HG03378 (cell line): ENCODE measurements at regions not wholly inside any gene's neighbourhood (a gene's known extent, or its start where the extent isn't known, plus 50 kb on each side); places are given as distances from the start of the nearest gene placed in this dataset.
"Not testable (repeated sequence)": the region's sequence is repeated elsewhere in the genome, so short reads cannot be mapped to it uniquely, and the experiment has no call there.

Experiments
- ATAC-seq: cut with Tn5 transposase; IDR thresholded peaks from one replicate; pipeline ENCODE4 v1.9.1; 2021; ENCODE audit warnings: mild to moderate bottlenecking, moderate library complexity; ENCODE audit not compliant: unreplicated experiment

DNA sequence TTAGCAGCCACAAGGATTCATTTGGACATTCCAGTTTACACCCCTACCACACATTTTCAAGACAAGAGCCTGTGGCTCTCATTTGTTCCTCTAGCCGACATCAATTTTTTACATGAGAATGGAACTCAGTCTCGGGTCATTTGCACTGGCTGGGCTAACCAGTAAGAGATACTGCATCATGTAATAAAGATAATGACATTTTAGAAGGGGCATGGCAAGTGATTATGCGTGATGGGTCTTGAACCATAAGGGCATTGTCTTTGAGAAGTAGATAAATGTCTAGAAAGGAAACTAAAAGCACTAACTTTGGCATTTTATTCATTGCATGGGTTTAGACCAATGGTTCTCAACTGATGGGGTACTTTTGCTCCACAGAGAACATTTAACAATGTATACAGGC lies 146.0 kb upstream of the GRM7 start:
- ATAC-seq = no peak

DNA sequence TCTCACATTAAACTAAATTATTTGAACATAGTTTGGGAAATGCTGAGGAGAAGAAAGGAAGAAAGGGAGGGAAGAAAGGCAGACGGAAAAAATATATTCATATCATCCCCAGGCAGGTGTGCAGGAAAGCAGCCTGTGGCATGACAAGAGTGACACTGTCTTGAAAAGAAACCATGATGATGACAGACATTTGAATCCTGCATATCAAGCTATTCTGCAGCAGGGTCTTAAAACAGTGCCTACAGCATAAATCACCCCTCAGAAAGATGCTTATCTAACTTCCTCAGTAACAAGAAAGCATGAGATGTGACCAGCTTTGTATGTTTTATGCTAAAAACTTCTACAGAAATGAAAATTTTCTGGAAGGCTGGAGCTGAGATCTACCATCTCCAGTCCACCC lies 144.5 kb upstream of the GRM7 start:
- no peak for ATAC-seq

DNA sequence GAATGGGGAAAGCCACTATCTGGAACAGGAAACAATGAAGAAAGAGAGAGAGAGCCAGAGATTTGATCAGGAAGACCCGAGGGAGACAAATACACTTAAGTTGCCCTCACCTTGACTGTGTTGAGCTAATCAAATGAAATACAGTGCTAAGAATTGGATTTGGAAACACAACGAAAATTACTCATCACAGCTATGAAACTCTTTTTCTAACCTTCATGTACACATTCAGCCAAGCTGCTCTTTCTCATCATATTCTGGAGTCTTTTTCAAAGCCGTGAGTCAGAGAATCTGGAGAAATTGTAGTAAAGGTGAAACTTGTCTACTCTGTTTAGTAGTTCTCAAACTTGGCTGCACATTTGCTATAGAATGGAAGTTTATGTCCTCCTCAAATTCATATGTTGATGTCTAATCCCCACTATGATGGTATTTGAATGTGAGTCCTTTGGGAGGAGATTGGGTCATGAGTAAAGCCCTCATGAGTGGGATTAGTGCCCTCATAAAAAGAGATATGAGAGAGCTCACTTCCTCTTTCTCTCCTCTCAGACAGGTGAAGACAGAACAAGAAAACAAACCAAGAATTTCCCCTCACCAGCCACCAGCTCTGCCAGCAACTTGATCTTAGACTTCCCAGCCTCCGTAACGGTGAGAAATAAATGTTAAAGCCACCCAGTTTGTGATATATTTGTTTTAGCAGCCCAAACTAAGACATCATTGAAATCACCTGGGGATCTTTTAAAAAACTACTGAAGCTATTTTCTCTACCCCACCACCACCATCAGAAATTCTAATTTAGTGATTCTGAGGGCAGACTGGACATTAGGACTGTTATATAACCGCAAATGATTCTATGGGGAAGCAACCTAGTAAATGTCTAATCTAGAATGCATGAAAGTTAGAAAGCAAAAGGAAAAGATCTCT lies 143.6 kb upstream of the GRM7 start:
- peak; percentile 96 for ATAC-seq

DNA sequence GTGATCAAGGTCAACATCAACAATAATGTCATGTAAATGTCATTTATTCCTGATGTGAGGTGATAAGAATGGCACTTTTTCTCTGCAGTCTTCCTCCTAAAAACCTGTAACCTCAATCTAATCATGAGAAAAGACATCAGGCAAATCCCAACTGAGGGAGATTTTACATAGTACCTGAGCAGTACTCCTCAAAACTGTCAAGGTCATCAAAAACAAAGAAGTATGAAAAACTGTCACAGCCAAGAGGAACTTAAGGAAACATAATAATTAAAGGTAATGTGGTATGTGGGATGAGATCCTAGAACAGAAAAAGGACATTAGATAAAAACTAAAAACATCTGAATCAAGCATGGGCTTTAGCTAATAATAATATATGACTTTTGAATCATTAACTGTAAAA lies 140.9 kb upstream of the GRM7 start:
- ATAC-seq = no peak

DNA sequence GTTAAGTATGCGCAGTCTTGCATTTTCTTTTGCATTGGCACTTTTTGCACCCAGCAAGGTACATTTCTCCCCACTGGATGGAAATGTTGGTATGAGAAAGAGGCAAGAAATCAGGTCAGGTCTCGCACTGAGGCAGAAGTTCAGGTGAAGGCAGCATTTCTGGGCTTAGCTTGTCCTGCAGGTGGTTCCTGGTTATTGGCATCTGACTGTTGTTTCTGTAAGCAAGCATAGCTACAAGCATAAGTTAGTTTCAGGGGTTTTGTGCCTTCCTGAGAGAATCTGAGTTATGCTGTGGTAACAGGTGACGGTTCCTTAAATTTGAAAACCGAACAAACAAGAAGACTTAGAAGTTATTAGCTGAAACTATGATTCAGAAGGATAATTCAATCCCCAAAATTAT lies 139.4 kb upstream of the GRM7 start:
- no peak for ATAC-seq

DNA sequence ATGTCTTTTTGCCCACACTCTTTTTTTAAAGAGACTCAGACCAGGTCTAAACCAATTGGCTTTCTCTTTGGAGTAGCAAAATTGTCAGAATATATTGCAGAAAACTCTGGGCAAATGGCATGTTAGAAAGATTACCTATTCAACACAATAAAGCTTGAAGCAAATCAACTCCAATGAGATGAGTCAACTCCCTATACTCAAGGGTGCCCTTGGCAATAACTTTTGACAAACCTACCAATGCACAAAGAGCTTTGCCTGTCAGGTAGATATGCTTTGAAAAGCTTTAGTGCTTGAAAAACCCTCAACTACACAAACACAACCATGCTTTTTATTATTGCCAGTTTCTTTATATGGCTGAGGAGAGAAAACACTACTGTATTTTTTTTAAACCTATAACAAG lies 137.7 kb upstream of the GRM7 start:
- ATAC-seq = no peak

DNA sequence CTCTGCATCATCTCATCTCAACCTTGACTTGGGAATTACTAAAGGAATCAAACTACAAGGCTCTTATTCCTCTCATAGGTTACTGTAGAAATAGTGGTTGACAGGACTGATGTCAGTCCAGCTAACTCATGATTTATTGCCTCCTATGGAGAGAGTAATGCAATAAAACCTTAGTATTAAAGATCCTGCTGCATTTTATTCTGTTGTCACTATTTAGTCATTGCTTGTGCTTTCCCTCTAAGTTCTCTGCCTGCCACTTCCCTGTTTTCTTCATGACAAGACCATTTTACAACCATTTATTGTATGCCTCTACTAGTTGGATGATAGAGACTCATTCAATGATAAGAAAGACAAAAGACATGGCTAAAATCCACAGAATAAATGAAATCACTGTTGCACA lies 134.1 kb upstream of the GRM7 start:
- no peak for ATAC-seq

DNA sequence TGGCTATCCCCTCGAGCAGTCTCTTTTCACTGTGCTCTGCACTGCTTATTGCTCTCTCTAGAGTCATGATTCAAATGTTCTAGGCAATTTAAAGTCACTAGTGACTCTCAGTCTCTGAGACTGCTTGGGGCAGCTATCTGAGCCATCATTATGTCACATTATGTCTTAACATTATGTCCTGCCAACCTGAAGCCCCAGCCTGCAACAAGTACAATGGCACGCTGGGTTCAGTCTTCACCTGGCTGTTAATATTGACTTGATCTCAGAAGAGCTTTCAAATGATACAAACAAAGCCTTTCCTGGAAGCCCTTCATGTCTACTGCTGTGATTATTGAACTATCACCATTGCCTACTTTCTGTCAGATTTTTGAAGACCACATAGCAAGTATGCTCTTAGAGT lies 128.1 kb upstream of the GRM7 start:
- ATAC-seq = no peak

DNA sequence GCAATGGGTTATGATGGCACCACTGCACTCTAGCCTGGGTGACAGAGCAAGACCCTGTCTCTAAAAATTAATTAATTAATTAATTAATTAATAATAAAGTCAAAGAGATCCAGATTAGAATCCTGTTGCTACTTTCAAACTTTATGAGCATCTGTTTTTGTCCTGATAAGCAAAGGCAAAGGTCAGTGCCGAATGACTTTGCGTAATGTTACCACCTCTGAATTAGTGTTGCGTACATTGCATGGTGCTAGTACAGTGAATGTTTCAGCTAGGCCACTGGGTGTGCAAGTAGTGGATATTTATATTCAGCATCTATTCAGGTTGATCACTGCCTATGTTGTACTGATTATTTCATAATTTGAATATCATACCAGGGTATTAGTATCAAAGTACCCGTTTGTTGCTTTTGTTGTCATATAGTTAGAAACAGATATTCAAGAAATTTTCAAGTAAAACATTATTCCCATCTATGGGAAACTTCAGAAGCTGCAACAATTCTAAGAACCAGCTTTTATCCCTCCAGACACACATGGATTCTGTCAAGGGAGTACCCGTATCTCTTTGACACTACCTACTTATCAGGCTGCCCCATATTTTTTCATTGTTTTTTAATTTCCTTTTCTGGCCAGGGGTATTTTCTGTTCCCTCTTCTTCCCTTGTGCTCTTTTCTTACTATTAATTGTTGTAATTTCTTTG lies 127.1 kb upstream of the GRM7 start:
- ATAC-seq = no peak

DNA sequence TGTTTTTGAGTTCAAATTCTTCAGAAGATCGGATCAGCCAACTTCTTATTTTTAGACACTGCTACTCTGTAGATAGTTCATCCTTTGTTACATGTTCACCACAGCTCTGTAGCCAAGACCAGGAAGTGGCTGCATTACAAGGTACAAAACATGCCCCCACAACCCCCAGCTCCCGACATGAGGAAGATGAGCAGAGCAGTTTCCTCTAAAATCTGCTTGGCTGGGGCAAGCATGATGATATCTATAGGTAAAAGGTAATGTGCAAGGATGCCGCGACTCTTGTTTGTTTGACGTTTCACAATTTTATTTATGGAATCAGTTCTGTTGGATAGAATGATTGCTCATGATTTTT lies 126.5 kb upstream of the GRM7 start:
- ATAC-seq = no peak

DNA sequence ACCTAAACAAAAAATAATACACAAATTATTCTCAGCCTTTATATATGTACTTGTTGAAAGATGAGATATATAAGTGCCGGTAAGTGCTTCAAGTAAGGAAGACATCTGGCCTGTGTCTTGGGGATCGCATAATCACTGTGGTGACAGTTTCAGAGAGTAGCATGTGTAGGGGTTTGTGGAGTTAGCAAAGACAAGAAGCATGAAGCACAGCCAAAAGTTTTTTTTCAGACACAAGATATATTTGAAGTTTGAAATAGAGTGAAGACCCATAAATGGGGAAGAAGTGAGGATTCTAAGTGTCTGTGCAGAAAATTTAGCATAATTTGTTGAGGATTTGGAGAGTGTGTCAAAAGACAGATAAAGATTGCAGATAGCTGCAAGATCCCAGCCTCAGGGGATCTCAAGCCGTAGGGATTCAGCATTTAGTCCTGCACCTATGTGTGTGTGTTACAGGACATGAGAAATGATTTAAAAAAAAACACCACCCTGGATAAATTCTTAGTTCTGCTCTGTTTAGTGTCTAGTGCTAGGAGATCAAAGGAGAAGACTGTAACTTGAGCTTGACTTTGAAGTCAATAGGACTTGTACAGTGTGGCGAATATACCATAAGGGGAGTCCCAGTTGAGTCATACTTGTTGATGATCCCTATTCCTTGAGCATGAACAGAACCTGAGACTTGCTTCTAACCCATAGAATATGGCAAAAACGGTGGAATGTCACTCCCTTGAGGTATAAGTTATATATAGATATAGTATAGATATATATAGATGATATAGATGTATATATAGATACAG lies 123.9 kb upstream of the GRM7 start:
- ATAC-seq = no peak

DNA sequence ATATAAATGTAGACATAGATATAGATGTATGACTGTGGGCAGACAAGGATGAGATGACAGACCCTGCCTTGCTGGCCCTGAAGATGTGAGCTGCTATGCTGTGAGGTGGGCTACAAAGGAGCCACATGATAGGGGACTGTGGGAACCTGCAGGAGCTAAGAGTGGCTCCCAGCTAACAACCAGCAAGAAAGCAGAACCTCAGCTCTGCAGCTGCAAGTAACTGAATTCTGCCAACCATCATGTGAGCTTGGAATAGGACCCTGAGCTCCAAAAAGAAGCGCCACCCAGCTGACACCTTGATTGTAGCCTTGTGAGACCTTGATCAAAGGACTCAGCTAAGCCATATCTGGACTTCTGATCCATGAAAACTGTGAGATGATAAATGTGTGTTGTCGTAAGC lies 123.3 kb upstream of the GRM7 start:
- no peak for ATAC-seq

DNA sequence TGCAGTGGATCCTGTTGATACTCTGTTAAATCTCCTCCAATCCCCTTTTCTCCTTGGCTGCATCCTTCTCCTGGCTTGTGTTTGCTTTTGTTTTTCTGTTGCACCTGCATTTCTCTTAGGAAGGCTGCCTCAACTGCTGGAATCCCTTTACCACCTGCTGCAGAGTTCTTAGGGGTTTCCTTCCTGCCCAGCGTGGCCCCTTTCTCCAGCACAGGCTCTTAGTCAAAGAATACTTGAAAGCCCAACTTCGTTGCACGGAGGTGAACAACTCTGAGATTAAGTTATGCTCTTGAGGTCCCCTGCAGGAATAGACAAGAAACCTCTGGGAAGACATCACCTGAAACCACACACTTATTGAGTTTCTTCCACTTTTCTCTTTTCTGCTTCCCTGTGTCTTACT lies 121.6 kb upstream of the GRM7 start:
- no peak for ATAC-seq

DNA sequence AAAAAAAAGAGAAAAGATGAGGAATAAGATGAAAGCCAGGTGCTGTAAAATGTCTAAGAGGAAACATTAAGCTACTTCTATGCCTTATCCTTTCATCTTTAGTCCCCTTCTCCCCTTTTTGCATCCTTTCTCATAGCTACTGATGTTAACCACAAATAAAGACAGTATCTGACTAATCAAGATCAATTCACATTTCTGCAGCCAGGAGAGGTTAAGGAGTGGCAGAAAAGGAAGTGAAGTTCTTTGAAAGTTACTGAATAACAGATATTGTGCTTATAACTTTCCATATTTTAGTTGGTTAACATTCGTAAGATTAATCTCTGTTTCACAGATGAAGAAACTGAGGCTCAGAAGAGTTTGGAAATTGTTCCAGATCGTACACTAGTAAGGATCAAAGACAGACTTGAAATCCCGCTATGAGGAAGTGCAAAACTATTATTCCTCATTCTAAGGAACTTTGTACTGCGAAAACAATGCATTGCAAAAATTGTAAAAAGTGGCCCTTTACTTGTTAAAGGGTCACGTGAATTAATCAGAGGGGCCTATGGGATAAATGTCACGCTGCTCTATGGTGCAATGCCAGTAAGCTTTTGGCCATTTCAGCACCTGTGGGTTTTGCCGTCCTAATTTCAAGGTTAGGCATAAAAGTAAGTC lies 117.7 kb upstream of the GRM7 start:
- ATAC-seq = no peak

DNA sequence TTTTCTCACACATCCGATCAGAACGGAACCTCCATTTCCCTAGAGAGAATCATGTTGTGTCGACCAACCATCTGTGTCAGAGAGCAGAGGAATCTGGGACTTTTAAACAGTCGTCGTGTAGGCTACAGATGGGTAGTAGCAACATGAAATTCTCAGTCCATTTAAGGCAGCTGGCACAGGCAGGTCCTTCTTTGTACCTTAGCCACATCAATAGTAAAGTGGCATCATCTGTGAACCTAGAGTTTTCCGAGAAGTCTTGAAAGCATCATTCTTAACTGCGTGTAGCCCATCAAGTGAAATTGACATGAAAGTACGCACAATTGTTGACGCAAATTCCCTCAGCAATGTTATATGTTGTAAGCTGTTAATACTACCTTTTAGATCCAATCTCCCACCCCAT lies 114.5 kb upstream of the GRM7 start:
- no peak for ATAC-seq

DNA sequence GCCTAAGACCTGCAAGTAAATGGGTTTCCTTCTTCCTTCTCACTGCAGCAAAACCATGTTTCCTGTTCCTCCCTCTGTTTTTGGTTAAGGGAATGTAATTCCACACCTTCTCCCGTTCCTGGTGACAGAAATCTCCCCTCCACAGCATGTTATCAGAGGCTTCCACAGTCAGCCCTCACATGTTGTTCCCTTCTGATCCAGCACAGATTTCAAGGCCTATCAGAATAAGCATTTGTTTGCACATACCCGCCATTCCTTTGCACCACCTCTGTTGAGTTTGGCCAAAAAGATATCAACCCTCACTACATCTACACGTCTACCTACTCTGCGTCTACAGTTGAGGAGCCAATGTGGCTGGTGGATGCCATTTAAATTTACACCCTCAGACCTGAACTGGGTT lies 113.9 kb upstream of the GRM7 start:
- ATAC-seq = no peak

DNA sequence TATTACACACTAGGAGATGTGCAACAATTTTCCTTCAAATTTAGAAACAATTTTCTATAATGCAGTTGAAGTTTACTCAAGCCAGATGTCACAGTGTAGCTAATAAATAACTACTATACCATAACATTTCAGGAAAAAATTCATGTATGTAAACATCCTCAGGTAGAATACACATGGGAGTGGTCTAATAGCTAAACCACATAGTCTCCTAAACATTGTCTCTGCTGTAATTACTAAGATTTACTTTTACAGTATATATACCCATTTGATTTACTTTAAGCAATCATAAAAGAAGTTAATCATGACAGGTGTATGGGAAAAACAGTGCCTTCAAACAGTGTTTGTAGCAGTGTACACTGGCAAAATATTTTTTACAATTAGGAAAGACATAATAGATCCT lies 110.1 kb upstream of the GRM7 start:
- no peak for ATAC-seq

DNA sequence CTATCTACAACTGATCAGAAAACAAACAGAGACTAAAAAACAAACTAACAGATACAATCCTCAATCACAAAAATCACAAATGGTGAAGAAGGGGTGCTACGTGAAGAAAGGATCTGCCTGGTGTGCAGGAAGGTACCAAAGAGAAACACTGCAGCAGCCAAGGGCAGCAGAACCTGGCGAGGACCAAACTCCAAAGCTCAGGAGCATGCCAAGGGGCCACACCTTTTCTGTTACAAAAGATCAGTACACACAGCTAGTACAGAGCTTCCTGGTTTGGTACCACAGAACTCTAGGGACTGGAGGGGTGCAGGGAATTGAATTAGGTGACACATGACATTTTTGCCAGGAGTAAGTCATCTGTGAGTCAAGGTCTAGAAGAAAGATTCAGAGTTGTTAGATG lies 107.4 kb upstream of the GRM7 start:
- ATAC-seq = no peak

DNA sequence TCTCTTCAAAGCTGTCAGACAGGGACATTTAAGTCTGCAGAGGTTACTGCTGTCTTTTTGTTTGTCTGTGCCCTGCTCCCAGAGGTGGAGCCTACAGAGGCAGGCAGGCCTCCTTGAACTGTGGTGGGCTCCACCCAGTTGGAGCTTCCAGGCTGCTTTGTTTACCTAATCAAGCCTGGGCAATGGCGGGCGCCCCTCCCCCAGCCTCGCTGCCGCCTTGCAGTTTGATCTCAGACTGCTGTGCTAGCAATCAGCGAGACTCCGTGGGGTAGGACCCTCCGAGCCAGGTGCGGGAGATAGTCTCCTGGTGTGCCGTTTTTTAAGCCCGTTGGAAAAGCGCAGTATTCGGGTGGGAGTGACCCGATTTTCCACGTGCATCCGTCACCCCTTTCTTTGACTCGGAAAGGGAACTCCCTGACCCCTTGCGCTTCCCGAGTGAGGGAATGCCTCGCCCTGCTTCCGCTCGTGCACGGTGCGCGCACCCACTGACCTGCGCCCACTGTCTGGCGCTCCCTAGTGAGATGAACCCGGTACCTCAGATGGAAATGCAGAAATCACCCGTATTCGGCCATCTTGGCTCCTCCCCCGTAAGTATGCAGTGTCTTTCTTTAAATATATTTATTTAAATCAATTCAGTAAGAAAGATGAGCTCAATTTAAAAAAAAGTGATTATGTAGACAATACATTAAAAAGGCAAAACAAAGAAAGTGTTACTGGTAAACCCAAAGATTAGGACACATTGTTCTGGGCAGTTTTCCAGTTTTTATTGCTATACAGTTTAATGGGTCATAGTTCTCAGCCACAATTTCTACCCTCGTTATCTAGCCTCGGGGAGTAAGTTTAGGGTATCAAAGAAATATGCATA lies 91.2 kb upstream of the GRM7 start:
- not testable (repeated sequence) for ATAC-seq

DNA sequence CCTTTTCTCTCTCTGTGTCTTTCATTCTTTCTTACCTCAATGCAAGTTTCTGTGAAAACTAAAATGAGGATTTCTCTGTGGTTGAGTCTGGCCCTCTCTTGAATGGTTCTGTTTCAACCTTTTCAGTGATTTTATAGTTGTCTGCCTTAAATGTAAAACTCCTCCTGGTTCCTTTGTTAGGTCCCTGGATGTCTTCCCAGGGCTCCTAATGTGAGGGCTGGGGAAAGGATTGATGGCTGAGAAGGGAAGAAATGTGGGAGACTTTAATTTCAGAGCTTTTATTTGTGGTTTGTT lies 90.6 kb upstream of the GRM7 start:
- no peak for ATAC-seq

DNA sequence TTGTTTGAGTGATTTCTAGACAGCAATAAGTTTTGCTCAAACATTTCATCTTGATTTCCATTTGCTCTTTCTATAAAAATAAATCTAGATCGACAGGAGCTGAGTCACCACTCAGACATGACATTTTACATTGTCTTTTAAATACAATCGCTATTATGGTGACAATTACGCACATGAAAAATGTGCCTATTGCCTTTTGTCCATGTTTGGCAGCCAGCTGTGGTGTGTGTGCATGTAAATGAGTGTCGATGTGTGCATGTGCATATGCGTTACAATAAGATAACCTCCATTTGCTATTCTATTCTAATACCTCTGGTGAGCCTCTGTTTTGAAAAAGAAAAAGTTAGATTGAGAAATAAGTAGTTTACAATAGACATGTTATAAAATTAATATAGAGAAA lies 89.7 kb upstream of the GRM7 start:
- ATAC-seq = no peak
